ENCODE measurements at regions not wholly inside any gene's neighbourhood (a gene's known extent, or its start where the extent isn't known, plus 50 kb on each side); places are given as distances from the start of the nearest gene placed in this dataset.
"Not testable (repeated sequence)": the region's sequence is repeated elsewhere in the genome, so short reads cannot be mapped to it uniquely, and the experiment has no call there.

GRCh38 chr9:106107716-106108115, 413.4 kb downstream of the TMEM38B start:
- no peaks in the 10 kb centered on the region for H3K9me3 ChIP-seq
- no peak overlapping the region for H3K4me3 ChIP-seq
- H3K4me1 ChIP-seq: no peaks in the 10 kb centered on the region
- no peaks in the 10 kb centered on the region for H3K27me3 ChIP-seq
- no peaks in the 10 kb centered on the region for H3K36me3 ChIP-seq
- H3K27ac ChIP-seq: no peak overlapping the region
- DNase-seq (ENCODE audit: low spot score): no peak
- TF ChIP-seq CTCF (IDR thresholded peaks at IDR 0.05): no peak

- H3K27me3 ChIP-seq; H3K27ac ChIP-seq; H3K36me3 ChIP-seq; DNase-seq (ENCODE audit: low spot score); H3K4me1 ChIP-seq; H3K4me3 ChIP-seq; H3K9me3 ChIP-seq: not testable (repeated sequence)
These were observed 415.4 kb downstream of the TMEM38B start for GRCh38 chr9:106109706-106110105.

- Histone ChIP-seq H3K9me3 (no peaks in the 10 kb centered on the region), H3K4me1 (no peaks in the 10 kb centered on the region), H3K36me3 (no peaks in the 10 kb centered on the region), H3K27me3 (no peaks in the 10 kb centered on the region), H3K4me3 (no peak overlapping the region), H3K27ac (no peak overlapping the region)
- no peak for TF ChIP-seq CTCF (IDR thresholded peaks at IDR 0.05)
- no peak for DNase-seq (ENCODE audit: low spot score)
These were observed 416.1 kb downstream of the TMEM38B start for GRCh38 chr9:106110483-106110882.

GRCh38 chr9:106111039-106111730, 416.8 kb downstream of the TMEM38B start:
- DNase-seq (ENCODE audit: low spot score): no peak
- no peaks in the 10 kb centered on the region for H3K27me3 ChIP-seq
- no peaks in the 10 kb centered on the region for H3K9me3 ChIP-seq
- no peaks in the 10 kb centered on the region for H3K36me3 ChIP-seq
- H3K4me3 ChIP-seq: no peak overlapping the region
- no peak for TF ChIP-seq CTCF (IDR thresholded peaks at IDR 0.05)
- no peaks in the 10 kb centered on the region for H3K4me1 ChIP-seq
- no peak overlapping the region for H3K27ac ChIP-seq

GRCh38 chr9:106112935-106113334, 418.6 kb downstream of the TMEM38B start:
- no peak for DNase-seq (ENCODE audit: low spot score)
- Histone ChIP-seq H3K27me3 (no peaks in the 10 kb centered on the region), H3K36me3 (no peaks in the 10 kb centered on the region), H3K4me1 (no peaks in the 10 kb centered on the region), H3K27ac (no peak overlapping the region), H3K4me3 (no peak overlapping the region), H3K9me3 (no peaks in the 10 kb centered on the region)
- no peak for TF ChIP-seq CTCF (IDR thresholded peaks at IDR 0.05)

GRCh38 chr9:106119176-106119575, 424.8 kb downstream of the TMEM38B start:
- no peaks in the 10 kb centered on the region for H3K4me1 ChIP-seq
- H3K27me3 ChIP-seq: no peaks in the 10 kb centered on the region
- H3K36me3 ChIP-seq: no peaks in the 10 kb centered on the region
- H3K27ac ChIP-seq: no peak overlapping the region
- DNase-seq (ENCODE audit: low spot score): no peak
- TF ChIP-seq CTCF (IDR thresholded peaks at IDR 0.05): no peak
- H3K4me3 ChIP-seq: no peak overlapping the region
- no peaks in the 10 kb centered on the region for H3K9me3 ChIP-seq

Data from right atrium auricular region (tissue), 2 donors.